GM19240 (cell line): ENCODE measurements at regions not wholly inside any gene's neighbourhood (a gene's known extent, or its start where the extent isn't known, plus 50 kb on each side); places are given as distances from the start of the nearest gene placed in this dataset.

ENCODE experiments used
- DNase-seq: peaks from one replicate; pipeline ENCODE4 v3.0.0; 2011; ENCODE audit warnings: low spot score; ENCODE audit not compliant: insufficient read length

- DNase-seq, result no peak
Observed at GRCh38 chr2:188046437-188046836, 245.2 kb upstream of the GULP1 start.

DNA sequence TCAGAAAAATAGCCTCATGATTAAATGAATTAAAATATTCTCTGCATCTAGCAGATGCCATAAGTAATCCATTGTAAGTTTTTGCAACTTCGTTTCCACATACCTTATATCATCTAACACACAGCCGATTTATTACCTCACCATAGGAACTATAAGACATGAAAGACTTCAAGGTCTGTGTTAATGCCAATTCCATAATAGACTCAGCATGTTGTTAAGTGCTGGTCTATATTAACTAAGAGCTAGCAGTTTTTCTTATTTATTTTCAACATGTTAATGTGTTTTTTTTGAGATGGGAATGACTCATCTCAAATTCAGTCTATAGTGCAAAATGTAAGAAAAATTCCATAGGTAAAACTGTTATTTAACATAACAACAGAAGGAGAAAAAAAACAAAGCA is 243.9 kb upstream of the GULP1 start:
- no peak for DNase-seq

DNA sequence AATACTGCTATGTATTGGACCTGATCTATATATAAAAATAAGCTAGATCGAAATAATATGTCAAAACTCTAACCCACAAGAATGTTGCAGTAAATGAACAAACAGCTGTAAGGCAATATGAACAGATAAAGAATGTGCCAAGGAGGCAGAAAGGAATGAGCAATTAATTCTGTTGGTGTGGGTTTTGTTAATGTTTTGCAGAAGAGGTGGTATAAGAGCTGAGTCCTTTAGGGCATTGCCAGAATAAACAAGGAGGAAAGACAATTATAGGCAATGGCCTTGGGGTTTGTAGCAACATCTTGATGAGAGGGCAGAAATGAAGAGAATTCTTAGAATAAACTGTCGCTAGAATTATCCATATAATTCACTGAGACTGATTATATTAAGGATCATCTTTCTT is 240.9 kb upstream of the GULP1 start:
- no peak for DNase-seq

- DNase-seq, result no peak
Observed at GRCh38 chr2:188051706-188052105, 240.0 kb upstream of the GULP1 start.

GRCh38 chr2:188065386-188065785 is 226.3 kb upstream of the GULP1 start:
- no peak for DNase-seq

DNA sequence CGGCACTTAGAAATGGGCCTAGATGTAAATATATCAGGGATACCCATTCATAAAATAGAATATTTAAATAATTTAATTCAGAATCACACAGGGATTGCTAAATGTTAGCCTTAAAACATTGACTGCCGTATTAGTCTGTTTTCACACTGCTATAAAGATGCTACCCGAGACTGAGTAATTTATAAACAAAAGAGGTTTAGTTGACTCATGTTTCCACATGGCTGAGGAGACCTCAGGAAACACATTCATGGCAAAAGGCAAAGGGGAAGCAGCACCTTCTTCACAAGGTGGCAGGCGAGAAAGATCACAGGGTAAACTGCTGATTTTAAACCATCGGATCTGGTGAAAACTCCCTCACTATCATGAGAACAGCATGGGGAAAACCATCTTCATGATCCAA is 223.6 kb upstream of the GULP1 start:
- DNase-seq, result no peak

- no peak for DNase-seq
Observed at GRCh38 chr2:188076149-188077056, 215.3 kb upstream of the GULP1 start.

DNA sequence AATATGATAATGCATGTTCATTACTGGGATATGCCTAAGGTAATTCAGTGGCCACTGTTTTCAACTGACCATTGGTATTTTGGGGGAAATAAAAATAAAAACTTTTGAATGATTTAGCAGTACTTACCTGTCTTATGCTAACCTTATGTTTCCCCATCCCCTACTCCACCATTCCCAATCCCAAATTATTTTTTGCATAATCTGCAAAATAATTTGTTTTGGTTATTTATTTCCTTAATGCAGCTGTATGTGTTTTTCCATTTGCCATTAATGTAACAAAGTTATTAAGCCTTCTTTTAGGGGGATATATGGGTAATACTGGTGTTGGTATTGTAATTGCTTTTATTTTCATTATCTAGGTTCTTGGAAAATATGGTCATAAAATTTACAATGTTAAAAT is 213.9 kb upstream of the GULP1 start:
- no peak for DNase-seq

GRCh38 chr2:188078534-188078933 is 213.1 kb upstream of the GULP1 start:
- DNase-seq, result no peak

GRCh38 chr2:188079196-188079595 is 212.5 kb upstream of the GULP1 start:
- no peak for DNase-seq

DNA sequence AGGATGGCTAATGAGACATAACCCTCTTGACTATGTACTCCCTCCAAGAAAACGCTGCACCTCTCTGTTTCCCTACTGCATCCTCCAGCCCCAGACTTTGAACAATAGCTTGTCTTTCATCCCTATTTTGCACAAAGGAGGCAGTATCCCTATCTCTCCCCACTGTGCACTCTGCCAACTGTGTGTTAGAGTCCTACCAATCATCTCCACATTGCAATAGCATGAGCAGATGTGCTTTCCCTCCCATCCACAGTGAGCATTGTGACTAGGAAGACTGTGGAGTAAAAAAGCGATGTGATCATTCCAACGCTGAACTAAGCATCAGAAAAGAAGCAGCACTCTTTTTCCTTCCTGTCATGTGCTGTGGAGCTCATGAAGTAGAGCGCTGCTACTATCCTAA is 206.3 kb upstream of the GULP1 start:
- DNase-seq, result no peak

DNA sequence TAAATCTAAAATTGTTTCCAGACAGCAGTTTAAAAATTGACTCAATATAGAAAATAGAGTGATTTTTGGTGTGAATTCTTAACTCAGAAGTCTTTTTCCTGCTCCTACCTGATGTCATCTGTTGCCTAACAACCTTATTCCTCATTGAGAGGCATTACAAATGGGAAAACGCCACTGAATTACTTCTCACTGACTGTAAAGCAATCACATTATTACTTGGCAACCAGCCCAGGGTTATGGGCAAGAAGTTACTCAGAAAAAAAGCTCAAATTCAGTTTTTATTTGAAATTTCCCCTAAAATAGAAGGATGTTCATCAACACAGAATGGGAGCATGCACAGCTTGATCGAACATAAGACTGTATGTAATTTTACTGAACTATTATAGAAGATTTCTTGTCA is 201.8 kb upstream of the GULP1 start:
- DNase-seq, result no peak

DNA sequence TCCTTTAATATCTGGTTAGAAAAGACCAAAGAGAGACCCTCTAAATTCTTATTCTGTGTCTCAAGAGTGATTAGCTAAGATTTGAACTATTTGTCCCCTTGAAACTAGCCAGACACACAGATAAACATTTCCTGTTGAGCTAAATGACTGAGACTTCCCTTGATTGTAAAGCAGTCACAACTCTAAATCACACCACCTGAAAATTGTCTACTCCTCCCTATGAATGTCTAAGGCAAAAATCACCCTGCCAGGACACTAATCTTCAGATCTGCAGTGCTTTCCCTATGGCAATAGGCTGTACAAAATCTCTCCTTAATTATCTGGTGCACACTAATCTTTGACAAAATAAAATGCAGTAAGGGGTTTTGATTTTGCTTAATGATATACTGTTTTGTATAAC is 200.5 kb upstream of the GULP1 start:
- DNase-seq, result no peak

DNA sequence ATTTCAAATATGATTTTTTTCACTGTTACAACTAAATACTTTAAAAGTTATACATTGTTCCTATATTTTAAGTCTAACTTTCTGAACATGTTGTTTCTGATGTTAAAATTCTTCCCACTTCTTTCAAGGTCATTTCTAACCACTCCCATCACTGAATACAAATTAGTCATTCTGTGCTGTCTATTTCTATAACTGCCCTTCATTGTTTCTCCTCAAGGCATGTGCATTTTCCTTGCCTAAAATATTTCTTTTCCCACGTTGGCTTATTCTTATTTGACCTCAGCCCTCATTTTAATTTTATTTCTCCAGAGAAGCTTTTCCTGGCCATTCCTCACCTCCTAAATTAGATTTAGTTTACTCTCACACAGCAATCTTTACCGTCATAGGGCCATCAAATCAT is 198.9 kb upstream of the GULP1 start:
- no peak for DNase-seq

- DNase-seq, result no peak
Observed at GRCh38 chr2:188096910-188097309, 194.8 kb upstream of the GULP1 start.

DNA sequence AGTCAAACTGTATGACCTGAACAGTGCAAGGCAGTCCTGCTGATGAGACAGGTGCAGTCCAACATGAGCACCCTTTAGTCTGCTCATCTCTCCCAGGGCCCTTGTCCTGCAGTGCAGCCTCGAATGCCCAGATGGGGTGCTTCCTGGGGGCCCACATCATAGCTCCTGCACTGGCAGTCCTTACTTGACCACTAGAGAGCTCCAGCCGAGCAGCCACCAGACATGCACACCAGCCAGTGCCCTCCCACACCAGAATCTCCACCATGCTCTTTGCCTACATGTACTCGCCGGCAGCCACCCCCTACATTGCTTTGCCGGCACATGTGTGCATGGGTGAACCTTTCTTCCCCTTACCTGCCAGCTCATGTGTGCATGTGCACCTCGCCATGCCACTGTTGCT is 188.8 kb upstream of the GULP1 start:
- no peak for DNase-seq

- no peak for DNase-seq
Observed at GRCh38 chr2:188114014-188114413, 177.7 kb upstream of the GULP1 start.

DNA sequence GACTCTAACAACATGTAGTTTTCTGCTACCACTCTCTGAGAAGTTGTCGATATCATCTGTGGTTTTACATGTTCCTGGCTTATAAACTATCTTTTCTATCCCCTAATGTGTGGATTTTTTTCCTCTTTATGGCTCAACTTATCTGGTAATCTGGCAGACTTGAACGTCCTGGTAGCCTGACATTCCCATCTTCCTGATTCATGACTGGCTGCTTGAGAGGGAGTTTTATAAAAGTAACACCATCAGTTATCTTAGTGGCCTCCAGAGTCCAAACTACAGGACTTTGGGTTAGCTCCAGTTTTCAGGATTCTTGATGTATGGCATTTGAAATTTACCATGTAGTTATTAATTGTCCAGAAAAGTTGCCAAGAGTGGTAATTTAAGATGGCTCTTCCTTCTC is 174.0 kb upstream of the GULP1 start:
- no peak for DNase-seq

DNA sequence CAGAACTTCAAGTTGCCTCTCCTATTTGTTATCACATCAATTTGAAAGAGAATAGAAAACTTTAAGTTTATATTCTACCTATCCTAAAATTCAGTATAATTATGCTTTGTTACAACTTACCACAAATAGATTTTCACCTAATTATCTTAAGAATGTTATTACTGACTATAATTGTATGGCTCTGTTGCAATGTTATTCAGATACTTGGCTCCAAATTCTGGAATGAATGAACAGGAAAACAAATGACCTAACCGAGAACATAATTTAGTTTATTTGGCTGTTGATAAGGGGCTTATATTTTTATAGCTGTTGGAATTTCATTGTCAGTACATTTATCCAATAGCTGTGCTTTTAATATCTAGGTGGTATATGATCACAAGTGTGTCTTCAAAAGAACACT is 173.2 kb upstream of the GULP1 start:
- DNase-seq, result no peak

DNA sequence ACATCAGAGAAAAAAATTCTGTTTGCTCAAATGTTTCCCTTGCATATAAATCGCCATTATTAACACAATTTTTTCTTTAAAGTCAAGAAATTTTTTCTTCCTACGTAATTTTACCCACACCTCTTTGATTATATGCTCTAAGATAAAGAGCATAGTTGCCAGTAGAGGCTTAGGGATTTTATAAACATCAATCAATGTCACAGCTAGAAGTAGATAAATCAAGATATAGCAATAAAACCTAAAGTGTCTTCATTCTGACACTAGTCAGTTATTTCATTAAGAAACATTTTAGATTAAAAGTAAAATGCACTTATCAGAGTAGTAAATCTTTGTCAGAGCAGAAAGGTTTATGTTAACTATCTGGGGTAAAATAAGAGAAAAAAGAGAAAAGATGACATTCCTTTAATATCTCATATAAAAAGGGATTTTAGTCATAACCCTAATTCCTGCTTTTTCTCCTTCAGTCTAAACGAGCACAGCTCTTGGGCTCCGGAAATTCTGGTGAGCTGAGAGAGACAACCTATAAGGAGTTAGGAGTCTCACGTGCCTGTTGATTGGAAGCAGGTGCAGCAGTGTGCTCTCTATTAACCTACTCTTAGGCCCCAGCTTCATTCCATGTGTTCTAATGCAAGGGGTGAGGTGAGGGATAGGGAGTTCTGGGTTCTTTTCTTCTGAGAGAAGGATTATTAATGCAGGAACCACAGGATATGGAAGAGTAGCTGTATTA is 172.4 kb upstream of the GULP1 start:
- DNase-seq, result no peak

DNA sequence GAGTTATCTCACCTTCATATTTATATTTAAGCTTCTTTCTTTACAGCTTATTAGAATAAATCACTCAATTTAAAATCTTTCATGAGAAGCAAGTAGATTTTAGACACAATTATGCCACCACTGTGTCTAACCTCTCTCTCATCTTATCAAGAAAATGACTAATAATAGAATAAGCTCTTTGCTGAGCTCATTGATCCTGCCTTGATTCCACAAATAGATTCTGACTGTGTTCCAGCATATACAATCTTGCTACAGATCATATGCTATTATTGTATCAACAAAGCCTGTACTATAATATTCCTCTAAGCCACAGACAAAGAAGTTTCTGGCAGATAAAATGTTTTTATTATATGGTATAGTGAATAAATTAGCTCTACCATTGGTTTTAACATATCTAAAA is 168.7 kb upstream of the GULP1 start:
- no peak for DNase-seq

DNA sequence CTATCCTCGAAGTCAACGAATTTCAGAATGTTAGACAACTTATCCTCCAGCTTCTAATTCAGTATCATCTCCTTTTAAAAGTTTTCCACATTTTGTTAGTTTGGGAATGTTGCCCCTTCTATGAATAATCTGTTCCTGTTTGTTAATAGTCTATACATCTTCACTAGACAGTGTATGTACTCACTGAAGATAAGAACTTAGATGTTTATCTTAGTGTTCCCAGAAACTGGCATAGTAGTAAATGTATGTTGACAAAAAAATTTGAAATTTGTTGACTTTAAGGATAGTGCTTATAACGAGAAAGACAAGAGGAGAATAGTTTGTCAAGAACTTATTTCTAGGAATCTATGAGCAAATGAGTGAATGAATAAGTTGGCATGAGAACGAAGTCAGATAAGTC is 162.0 kb upstream of the GULP1 start:
- no peak for DNase-seq

- no peak for DNase-seq
Observed at GRCh38 chr2:188130317-188130716, 161.4 kb upstream of the GULP1 start.
